Heart left ventricle (tissue), 16 donors: ENCODE measurements at regions not wholly inside any gene's neighbourhood (a gene's known extent, or its start where the extent isn't known, plus 50 kb on each side); places are given as distances from the start of the nearest gene placed in this dataset.

Experiments
- ATAC-seq, 4 donors: fragments of 200-7000 bp; cut with Tn5 transposase; one replicate each; pipeline ENCODE4 v1.9.1; 2020 to 2022; ENCODE audit warnings: moderate library complexity in 4 of 4, mild to moderate bottlenecking in 3 of 4, moderate number of reproducible peaks in 1 of 4
- DNase-seq, 5 donors: peaks; one replicate each; pipeline ENCODE4 v3.0.0-alpha.2; 2020
- H3K27ac ChIP-seq, 12 donors: fragments of 200-600 bp; sonication (generic) in 4 of 12; one replicate each; pipeline versions ENCODE4 v1.5.0 to v1.8.0; 2016 to 2022; ENCODE audit warnings: mild to moderate bottlenecking in 2 of 12
- H3K27me3 ChIP-seq, 9 donors: fragments of 200-600 bp; sonication (generic) in 2 of 9; one replicate each; pipeline versions ENCODE4 v1.5.1 to v1.8.0; 2016 to 2022; ENCODE audit warnings: mild to moderate bottlenecking in 3 of 9
- H3K36me3 ChIP-seq, 9 donors: fragments of 200-600 bp; sonication (generic) in 2 of 9; one replicate each; pipeline versions ENCODE4 v1.5.0 to v1.8.0; 2018 to 2022; ENCODE audit warnings: mild to moderate bottlenecking in 2 of 9
- H3K4me1 ChIP-seq, 12 donors: fragments of 200-600 bp; sonication (generic) in 4 of 12; one replicate each; pipeline versions ENCODE4 v1.5.0 to v1.8.0; 2016 to 2022; ENCODE audit warnings: mild to moderate bottlenecking in 3 of 12
- H3K4me3 ChIP-seq, 12 donors: fragments of 200-600 bp; sonication (generic) in 4 of 12; one replicate each; pipeline versions ENCODE4 v1.5.0 to v1.8.0; 2017 to 2022; ENCODE audit warnings: mild to moderate bottlenecking in 9 of 12, moderate library complexity in 4 of 12
- H3K9me3 ChIP-seq, 12 donors: fragments of 200-600 bp; sonication (generic) in 4 of 12; one replicate each; pipeline versions ENCODE4 v1.5.0 to v1.8.0; 2016 to 2022; ENCODE audit warnings: mild to moderate bottlenecking in 1 of 12
- POLR2A ChIP-seq, 2 donors: fragments of 450-650 bp; IDR thresholded peaks; one replicate each; pipeline ENCODE4 v1.6.1; 2017; ENCODE audit warnings: antibody characterized with exemption in 2 of 2, mild to moderate bottlenecking in 2 of 2, moderate library complexity in 2 of 2
- WGBS, 4 donors: extraction: QIAGEN DNeasy Blood & Tissue Kit in 2 of 4; methylation state at CpG; one replicate each; pipeline versions ENCODE4 v1.1.5 to v1.1.7; 2013 to 2018; 5-methylcytosine and 5-hydroxymethylcytosine counted together
- intact Hi-C, 10 donors: fragments of 100-400 bp; cut with DNase I; formaldehyde crosslinking; loops; one replicate each; pipeline versions ENCODE4 v1.11.1 to v1.14.2; 2022
- TF ChIP-seq, protein P1 (sequence below), 12 donors: fragments of 200-600 bp; sonication (generic) in 4 of 12; IDR thresholded peaks; one replicate each; pipeline versions ENCODE4 v1.5.0 to v1.8.0; 2018 to 2022; ENCODE audit warnings: antibody characterized with exemption in 12 of 12, mild to moderate bottlenecking in 5 of 12
- donor health status: ischemic (EF 13 %, LVEDD 7.1; RV severe dilation, severe dysfunction).
- donor health status: healthy with polysubstance abuse.
- donor health status: DM: no; HTN: yes; CAD: no.
- donor health status: DM: no; HTN: no; CAD: no.
- donor health status: ischemic (EF 25% LVEDD 6.9; RV normal size, moderate dysfunction).
- donor health status: ischemic (EF 25% LVEDD 5.7; RV mildly dilated, moderate dysfunction).
- donor health status: healthy.
- donor health status: DM: yes; HTN: yes; CAD: no.
- donor health status: ischemic (EF 35%, LVEDD 5.7; RV mildly dilated, moderate dysfunction).
- donor health status: nonischemic (EF 11% LVEDD 7.7; RV severe dilation, severe dysfunction).
- donor health status: DM: yes; HTN: yes; CAD: no.
- donor health status: PGD.
- donor health status: ischemic (EF 29% LVEDD 5.4; RV normal size, mild dysfunction).
- donor health status: nonischemic (EF 23%, LVEDD 6.1; RV moderate dilation, normal function).

DNA sequence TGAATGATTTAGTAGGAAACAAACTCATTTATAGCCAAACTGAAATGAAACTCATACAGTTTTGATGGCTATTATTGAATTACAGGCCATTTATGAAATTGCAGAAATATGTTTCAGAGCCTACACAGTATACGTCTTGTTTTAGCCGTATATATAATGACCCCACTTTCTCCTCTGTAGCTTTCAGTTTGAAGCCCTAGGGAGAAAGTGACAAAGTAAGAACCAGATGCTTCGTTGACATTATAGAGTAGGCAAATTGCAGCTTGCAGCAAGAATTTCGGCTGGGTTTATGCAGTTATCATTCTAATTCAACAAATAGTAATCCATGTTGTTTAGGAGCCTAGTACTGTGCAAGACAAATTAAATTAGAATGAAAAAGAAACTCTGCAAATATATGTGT, 836.3 kb upstream of the ADGRL4 start:
- H3K27me3 ChIP-seq, result no peaks in the 10 kb centered on the region
- H3K36me3 ChIP-seq, result no peaks in the 10 kb centered on the region
- ATAC-seq, result no peak
- 73 to 80% (median 76%) methylated on average over 4 of the region's 4 CpGs for WGBS, 4 donors
- H3K27ac ChIP-seq, result no peak overlapping the region
- TF ChIP-seq POLR2A (IDR thresholded peaks at IDR 0.05), result no peak
- TF ChIP-seq, protein P1, sequence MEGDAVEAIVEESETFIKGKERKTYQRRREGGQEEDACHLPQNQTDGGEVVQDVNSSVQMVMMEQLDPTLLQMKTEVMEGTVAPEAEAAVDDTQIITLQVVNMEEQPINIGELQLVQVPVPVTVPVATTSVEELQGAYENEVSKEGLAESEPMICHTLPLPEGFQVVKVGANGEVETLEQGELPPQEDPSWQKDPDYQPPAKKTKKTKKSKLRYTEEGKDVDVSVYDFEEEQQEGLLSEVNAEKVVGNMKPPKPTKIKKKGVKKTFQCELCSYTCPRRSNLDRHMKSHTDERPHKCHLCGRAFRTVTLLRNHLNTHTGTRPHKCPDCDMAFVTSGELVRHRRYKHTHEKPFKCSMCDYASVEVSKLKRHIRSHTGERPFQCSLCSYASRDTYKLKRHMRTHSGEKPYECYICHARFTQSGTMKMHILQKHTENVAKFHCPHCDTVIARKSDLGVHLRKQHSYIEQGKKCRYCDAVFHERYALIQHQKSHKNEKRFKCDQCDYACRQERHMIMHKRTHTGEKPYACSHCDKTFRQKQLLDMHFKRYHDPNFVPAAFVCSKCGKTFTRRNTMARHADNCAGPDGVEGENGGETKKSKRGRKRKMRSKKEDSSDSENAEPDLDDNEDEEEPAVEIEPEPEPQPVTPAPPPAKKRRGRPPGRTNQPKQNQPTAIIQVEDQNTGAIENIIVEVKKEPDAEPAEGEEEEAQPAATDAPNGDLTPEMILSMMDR (IDR thresholded peaks at IDR 0.05), result no peak
- intact Hi-C loops, result no loop called here
- no peaks in the 10 kb centered on the region for H3K4me1 ChIP-seq
- no peak for DNase-seq
- no peak overlapping the region for H3K4me3 ChIP-seq
- H3K9me3 ChIP-seq, result no peaks in the 10 kb centered on the region

DNA sequence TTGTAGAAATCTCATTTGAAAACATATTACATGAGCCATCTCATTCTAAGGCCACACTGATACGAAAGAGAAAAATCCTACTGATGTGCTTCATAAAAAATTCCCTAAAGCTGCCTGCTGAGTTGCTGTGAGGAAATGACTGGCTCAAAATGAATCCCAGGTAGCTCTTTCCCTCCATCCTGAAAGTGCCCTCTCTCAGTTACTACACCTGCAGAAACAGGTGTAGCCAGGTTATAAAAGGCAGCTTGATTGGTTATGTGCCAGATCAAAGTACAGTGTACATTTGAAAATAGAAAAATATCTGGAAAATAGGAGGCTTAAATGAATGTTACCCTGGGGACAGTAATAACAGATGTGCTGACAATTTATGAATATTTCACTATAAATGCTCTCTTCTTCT, 833.4 kb upstream of the ADGRL4 start:
- no peaks in the 10 kb centered on the region for H3K36me3 ChIP-seq
- H3K27me3 ChIP-seq, result no peaks in the 10 kb centered on the region
- intact Hi-C loops, result no loop called here
- 73 to 92% (median 87%) methylated on average over 1 of the region's 1 CpG for WGBS, 4 donors
- H3K27ac ChIP-seq, result no peak overlapping the region
- TF ChIP-seq, protein P1 (IDR thresholded peaks at IDR 0.05), result no peak
- TF ChIP-seq POLR2A (IDR thresholded peaks at IDR 0.05), result no peak
- ATAC-seq (no peak), DNase-seq (no peak)
- no peaks in the 10 kb centered on the region for H3K4me1 ChIP-seq
- H3K4me3 ChIP-seq, result no peak overlapping the region
- H3K9me3 ChIP-seq, result no peaks in the 10 kb centered on the region

DNA sequence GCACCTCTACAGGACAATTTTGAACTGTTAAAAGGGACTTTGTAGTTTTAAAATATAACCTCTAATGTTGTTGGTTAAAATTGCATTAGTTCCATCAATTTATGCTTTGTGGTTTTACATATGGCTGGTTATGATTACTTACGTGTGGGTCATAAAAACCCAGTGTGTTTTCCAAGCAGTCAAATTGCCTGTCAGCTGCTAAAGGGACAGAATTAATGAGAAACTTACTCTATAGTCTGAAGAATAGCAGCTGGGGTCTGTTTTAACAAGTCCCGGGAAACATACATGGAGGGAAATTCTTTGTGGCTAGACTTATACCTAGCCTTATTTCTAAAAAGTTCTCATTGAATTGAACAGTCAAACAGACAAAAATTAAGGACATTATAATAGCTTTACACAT, 820.9 kb upstream of the ADGRL4 start:
- Histone ChIP-seq H3K4me3 (no peak overlapping the region), H3K27me3 (no peaks in the 10 kb centered on the region), H3K9me3 (no peaks in the 10 kb centered on the region), H3K27ac (no peak overlapping the region), H3K36me3 (no peaks in the 10 kb centered on the region), H3K4me1 (no peaks in the 10 kb centered on the region)
- intact Hi-C loops, result no loop called here
- no peak for TF ChIP-seq POLR2A (IDR thresholded peaks at IDR 0.05)
- TF ChIP-seq, protein P1 (IDR thresholded peaks at IDR 0.05), result no peak
- 68 to 83% (median 72%) methylated on average over 2 of the region's 2 CpGs for WGBS, 4 donors
- ATAC-seq (no peak), DNase-seq (no peak)

DNA sequence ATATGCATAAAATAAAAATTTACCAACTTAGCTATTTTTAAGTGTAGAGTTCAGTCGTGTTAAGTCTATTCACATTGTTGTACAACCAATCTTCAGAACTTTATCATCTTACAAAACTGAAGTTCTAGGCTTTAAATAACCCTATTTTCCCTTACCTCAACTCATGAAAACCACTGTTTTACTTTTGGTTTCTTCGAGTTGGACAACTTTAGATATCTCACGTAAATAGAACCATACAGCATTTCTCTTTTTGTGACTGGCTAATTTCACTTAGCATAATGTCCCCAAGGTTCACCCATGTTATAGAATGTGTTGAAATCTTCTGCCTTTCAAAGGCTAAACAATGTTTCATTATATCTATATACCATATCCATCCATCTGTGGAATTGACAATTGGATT, 819.0 kb upstream of the ADGRL4 start:
- 83 to 87% (median 85%) methylated on average over 3 of the region's 3 CpGs for WGBS, 4 donors
- H3K4me3 ChIP-seq, result no peak overlapping the region
- intact Hi-C loops, result no loop called here
- H3K4me1 ChIP-seq, result no peaks in the 10 kb centered on the region
- H3K27me3 ChIP-seq, result no peaks in the 10 kb centered on the region
- no peaks in the 10 kb centered on the region for H3K36me3 ChIP-seq
- no peak for TF ChIP-seq POLR2A (IDR thresholded peaks at IDR 0.05)
- TF ChIP-seq, protein P1 (IDR thresholded peaks at IDR 0.05), result no peak
- no peak overlapping the region for H3K27ac ChIP-seq
- H3K9me3 ChIP-seq, result no peaks in the 10 kb centered on the region
- DNase-seq (no peak), ATAC-seq (no peak)
